H1 (cell line): ENCODE measurements at regions not wholly inside any gene's neighbourhood (a gene's known extent, or its start where the extent isn't known, plus 50 kb on each side); places are given as distances from the start of the nearest gene placed in this dataset.

Source experiments
- BACH1 ChIP-seq: IDR thresholded peaks from 2 replicates; pipeline ENCODE4 v1.6.1; 2012; ENCODE audit warnings: low read length, improper control_type of control experiment
- CEBPB ChIP-seq: IDR thresholded peaks from 2 replicates; pipeline ENCODE4 v1.6.1; 2012; ENCODE audit warnings: low read depth, low read length
- CHD1 ChIP-seq: IDR thresholded peaks from 2 replicates; pipeline ENCODE4 v1.6.1; 2012; ENCODE audit warnings: low read depth, low read length, improper control_type of control experiment
- CTBP2 ChIP-seq: IDR thresholded peaks from 2 replicates; pipeline ENCODE4 v1.7.0; 2011; ENCODE audit warnings: borderline replicate concordance, mild to moderate bottlenecking, moderate library complexity, mixed read lengths, low read length; ENCODE audit not compliant: insufficient read depth, insufficient read length
- HDAC2 ChIP-seq, 2 experiments: fragments of 300-600 bp in 1 of 2; sonication (generic) in 1 of 2; IDR thresholded peaks; 2 replicates each; pipeline ENCODE4 v1.6.1; 2011 to 2012; ENCODE audit warnings: low read depth in 2 of 2, low read length in 2 of 2, mild to moderate bottlenecking in 2 of 2, moderate library complexity in 2 of 2, borderline replicate concordance in 1 of 2, inconsistent platforms in 1 of 2
- HDAC6 ChIP-seq: IDR thresholded peaks from one replicate; pipeline ENCODE4 v1.7.1; 2012; ENCODE audit warnings: low read depth, mild to moderate bottlenecking, inconsistent platforms, low read length, moderate library complexity
- JUN ChIP-seq: IDR thresholded peaks from 2 replicates; pipeline ENCODE4 v1.6.1; 2011; ENCODE audit warnings: low read depth, mild to moderate bottlenecking, improper control_type of control experiment, low read length
- KDM4A ChIP-seq: IDR thresholded peaks from one replicate; pipeline ENCODE4 v1.7.1; 2012; ENCODE audit warnings: low read depth, mild to moderate bottlenecking, moderate library complexity, low read length, inconsistent platforms; ENCODE audit not compliant: severe bottlenecking
- KDM5A ChIP-seq: fragments of 200-600 bp; IDR thresholded peaks from 2 replicates; pipeline ENCODE4 v1.7.1; 2012; ENCODE audit warnings: mild to moderate bottlenecking, low read length, inconsistent platforms, mixed read lengths
- POLR2AphosphoS5 ChIP-seq: IDR thresholded peaks from 2 replicates; pipeline ENCODE4 v1.6.1; 2011; ENCODE audit warnings: low read depth, low read length
- RAD21 ChIP-seq, 2 experiments: IDR thresholded peaks in 1 of 2; conservative IDR thresholded peaks in 1 of 2; 2 replicates each; pipeline ENCODE4 v1.6.1; 2011; ENCODE audit warnings: low read depth in 2 of 2, low read length in 2 of 2, improper control_type of control experiment in 1 of 2, inconsistent platforms in 1 of 2, mild to moderate bottlenecking in 1 of 2, moderate library complexity in 1 of 2
- RXRA ChIP-seq: IDR thresholded peaks from 2 replicates; pipeline ENCODE4 v1.6.1; 2011; ENCODE audit warnings: low read depth, mild to moderate bottlenecking, low read length, moderate library complexity; ENCODE audit not compliant: insufficient read depth
- SIN3A ChIP-seq, 2 experiments: IDR thresholded peaks in 1 of 2; conservative IDR thresholded peaks in 1 of 2; 2 replicates each; pipeline ENCODE4 v1.6.1; 2011 to 2012; ENCODE audit warnings: low read length in 2 of 2, improper control_type of control experiment in 1 of 2, low read depth in 1 of 2, mild to moderate bottlenecking in 1 of 2
- SIRT6 ChIP-seq: IDR thresholded peaks from one replicate; pipeline ENCODE4 v1.7.1; 2012; ENCODE audit warnings: low read length, inconsistent platforms
- SP1 ChIP-seq: IDR thresholded peaks from 2 replicates; pipeline ENCODE4 v1.6.1; 2011; ENCODE audit warnings: low read depth, low read length
- TEAD4 ChIP-seq: IDR thresholded peaks from 2 replicates; pipeline ENCODE4 v1.6.1; 2012; ENCODE audit warnings: low read depth, low read length, inconsistent platforms, mixed read lengths
- ZNF274 ChIP-seq: IDR thresholded peaks from 2 replicates; pipeline ENCODE4 v1.7.0; 2012; ENCODE audit warnings: low read length, borderline replicate concordance; ENCODE audit errors: extremely low read depth
- TF ChIP-seq, protein P1 (sequence below): IDR thresholded peaks from 2 replicates; pipeline ENCODE4 v1.6.1; 2011; ENCODE audit warnings: low read length, improper control_type of control experiment
- TF ChIP-seq, protein P2 (sequence below): IDR thresholded peaks from 2 replicates; pipeline ENCODE4 v1.6.1; 2012; ENCODE audit warnings: inconsistent platforms

DNA sequence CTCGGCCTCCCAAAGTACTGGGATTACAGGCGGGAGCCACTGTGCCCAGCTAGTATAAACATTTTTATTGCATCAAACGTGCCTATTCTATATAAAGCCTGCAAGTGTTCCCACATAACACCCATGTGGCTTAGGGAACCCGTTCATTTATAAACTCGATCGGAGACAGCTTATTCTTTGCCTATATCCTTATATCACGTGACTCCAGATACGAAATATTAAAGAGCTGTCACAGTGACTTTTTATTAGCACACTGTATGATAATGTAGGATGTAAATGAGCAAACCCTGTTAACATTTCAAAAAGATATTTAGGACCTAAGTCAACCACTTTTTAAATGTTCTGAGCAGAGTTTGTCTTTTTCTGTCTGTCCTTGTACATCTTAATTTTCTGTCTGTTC lies 642.9 kb upstream of the ADARB2 start (continued):
- no peak for TF ChIP-seq HDAC6
- TF ChIP-seq CHD1, result no peak
- TF ChIP-seq, protein P1, sequence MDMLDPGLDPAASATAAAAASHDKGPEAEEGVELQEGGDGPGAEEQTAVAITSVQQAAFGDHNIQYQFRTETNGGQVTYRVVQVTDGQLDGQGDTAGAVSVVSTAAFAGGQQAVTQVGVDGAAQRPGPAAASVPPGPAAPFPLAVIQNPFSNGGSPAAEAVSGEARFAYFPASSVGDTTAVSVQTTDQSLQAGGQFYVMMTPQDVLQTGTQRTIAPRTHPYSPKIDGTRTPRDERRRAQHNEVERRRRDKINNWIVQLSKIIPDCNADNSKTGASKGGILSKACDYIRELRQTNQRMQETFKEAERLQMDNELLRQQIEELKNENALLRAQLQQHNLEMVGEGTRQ, result no peak
- no peak for TF ChIP-seq RAD21 (IDR thresholded peaks at IDR 0.05 in 1 of 2, conservative IDR thresholded peaks at IDR 0.05 in 1 of 2; ENCODE audit: low read depth in 2 of 2, low read length in 2 of 2)
- no peak for TF ChIP-seq SP1
- no peak for TF ChIP-seq CEBPB
- TF ChIP-seq POLR2AphosphoS5, result no peak
- TF ChIP-seq BACH1, result no peak
- TF ChIP-seq JUN, result no peak
- TF ChIP-seq SIN3A (conservative IDR thresholded peaks at IDR 0.05 in 1 of 2, IDR thresholded peaks at IDR 0.05 in 1 of 2; ENCODE audit: low read depth in 1 of 2, low read length in 2 of 2), result no peak
- no peak for TF ChIP-seq HDAC2 (IDR thresholded peaks at IDR 0.05; ENCODE audit: borderline replicate concordance in 1 of 2, low read depth in 2 of 2, low read length in 2 of 2)
- TF ChIP-seq, protein P2, sequence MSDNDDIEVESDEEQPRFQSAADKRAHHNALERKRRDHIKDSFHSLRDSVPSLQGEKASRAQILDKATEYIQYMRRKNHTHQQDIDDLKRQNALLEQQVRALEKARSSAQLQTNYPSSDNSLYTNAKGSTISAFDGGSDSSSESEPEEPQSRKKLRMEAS, result no peak
- no peak for TF ChIP-seq KDM5A
- TF ChIP-seq RXRA, result no peak
- no peak for TF ChIP-seq SIRT6
- no peak for TF ChIP-seq TEAD4
- no peak for TF ChIP-seq KDM4A
- no peak for TF ChIP-seq CTBP2
- TF ChIP-seq ZNF274, result no peak
